KMS-11 (cell line): ENCODE measurements at regions not wholly inside any gene's neighbourhood (a gene's known extent, or its start where the extent isn't known, plus 50 kb on each side); places are given as distances from the start of the nearest gene placed in this dataset.

ENCODE experiments used
- H2AFZ ChIP-seq: fragments of 200-600 bp; sonication (generic); 2 replicates; pipeline ENCODE4 v1.6.1; 2016; ENCODE audit warnings: antibody characterized with exemption, mixed run types, low read depth
- H3K27ac ChIP-seq: fragments of 200-600 bp; sonication (generic); 2 replicates; pipeline ENCODE4 v1.6.1; 2016; ENCODE audit warnings: mild to moderate bottlenecking, mixed run types
- H3K27me3 ChIP-seq: fragments of 200-600 bp; sonication (generic); 2 replicates; pipeline ENCODE4 v1.6.1; 2017; ENCODE audit warnings: mild to moderate bottlenecking, low read depth, mixed run types, moderate library complexity; ENCODE audit not compliant: insufficient read depth
- H3K36me3 ChIP-seq: fragments of 200-600 bp; sonication (generic); 2 replicates; pipeline ENCODE4 v1.6.1; 2017; ENCODE audit warnings: mild to moderate bottlenecking, mixed run types; ENCODE audit not compliant: insufficient read depth
- H3K4me1 ChIP-seq: fragments of 200-600 bp; sonication (generic); 2 replicates; pipeline ENCODE4 v1.6.1; 2016; ENCODE audit warnings: mild to moderate bottlenecking, low read depth, mixed run types; ENCODE audit not compliant: poor library complexity, severe bottlenecking
- H3K4me2 ChIP-seq: fragments of 200-600 bp; sonication (generic); 2 replicates; pipeline ENCODE4 v1.7.0; 2016; ENCODE audit warnings: mild to moderate bottlenecking, mixed run types
- H3K4me3 ChIP-seq: fragments of 200-600 bp; sonication (generic); IDR thresholded peaks from 2 replicates; pipeline ENCODE4 v1.6.1; 2017; ENCODE audit warnings: low read depth, low read length, mixed read lengths; ENCODE audit not compliant: insufficient read depth
- H3K79me2 ChIP-seq: fragments of 200-600 bp; sonication (generic); 2 replicates; pipeline ENCODE4 v1.6.1; 2016; ENCODE audit warnings: low read depth, mixed run types; ENCODE audit not compliant: insufficient read depth
- H3K9ac ChIP-seq: fragments of 200-600 bp; sonication (generic); 2 replicates; pipeline ENCODE4 v1.6.1; 2016; ENCODE audit warnings: mild to moderate bottlenecking, mixed run types
- H4K20me1 ChIP-seq: fragments of 200-600 bp; sonication (generic); 2 replicates; pipeline ENCODE4 v1.6.1; 2016; ENCODE audit warnings: mild to moderate bottlenecking, mixed run types; ENCODE audit not compliant: insufficient read depth
- TF ChIP-seq, protein P1 (sequence below): fragments of 200-600 bp; sonication (generic); conservative IDR thresholded peaks from 2 replicates; pipeline ENCODE4 v1.6.1; 2017; ENCODE audit warnings: low read depth, mild to moderate bottlenecking, antibody characterized with exemption, low read length, moderate library complexity, mixed read lengths

DNA sequence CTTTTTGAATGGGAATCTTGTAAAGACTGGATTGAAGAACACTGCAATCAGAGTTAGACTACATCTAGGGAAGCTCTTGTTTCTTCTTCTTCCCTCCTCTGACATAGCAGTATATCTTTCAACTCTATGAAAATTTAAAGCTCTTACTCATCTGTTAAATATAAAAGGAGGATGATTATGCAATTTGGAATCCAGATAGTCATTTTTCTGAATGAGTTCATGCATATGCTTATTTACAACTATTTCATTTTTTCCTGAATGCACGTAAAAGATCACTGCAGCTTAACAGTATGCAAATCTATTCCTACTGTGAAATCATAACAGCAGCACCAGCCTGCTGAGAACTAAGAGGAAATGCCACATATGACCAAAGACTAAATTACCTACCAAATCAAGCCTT lies 133.5 kb upstream of the TMCC3 start:
- Histone ChIP-seq H2AFZ (no peak overlapping the region), H3K79me2 (no peaks in the 10 kb centered on the region), H3K36me3 (no peaks in the 10 kb centered on the region), H3K27me3 (no peaks in the 10 kb centered on the region), H3K4me3 (no peak overlapping the region), H3K9ac (no peak overlapping the region), H4K20me1 (no peaks in the 10 kb centered on the region), H3K4me2 (no peak overlapping the region), H3K27ac (no peak overlapping the region), H3K4me1 (no peaks in the 10 kb centered on the region)
- TF ChIP-seq, protein P1, sequence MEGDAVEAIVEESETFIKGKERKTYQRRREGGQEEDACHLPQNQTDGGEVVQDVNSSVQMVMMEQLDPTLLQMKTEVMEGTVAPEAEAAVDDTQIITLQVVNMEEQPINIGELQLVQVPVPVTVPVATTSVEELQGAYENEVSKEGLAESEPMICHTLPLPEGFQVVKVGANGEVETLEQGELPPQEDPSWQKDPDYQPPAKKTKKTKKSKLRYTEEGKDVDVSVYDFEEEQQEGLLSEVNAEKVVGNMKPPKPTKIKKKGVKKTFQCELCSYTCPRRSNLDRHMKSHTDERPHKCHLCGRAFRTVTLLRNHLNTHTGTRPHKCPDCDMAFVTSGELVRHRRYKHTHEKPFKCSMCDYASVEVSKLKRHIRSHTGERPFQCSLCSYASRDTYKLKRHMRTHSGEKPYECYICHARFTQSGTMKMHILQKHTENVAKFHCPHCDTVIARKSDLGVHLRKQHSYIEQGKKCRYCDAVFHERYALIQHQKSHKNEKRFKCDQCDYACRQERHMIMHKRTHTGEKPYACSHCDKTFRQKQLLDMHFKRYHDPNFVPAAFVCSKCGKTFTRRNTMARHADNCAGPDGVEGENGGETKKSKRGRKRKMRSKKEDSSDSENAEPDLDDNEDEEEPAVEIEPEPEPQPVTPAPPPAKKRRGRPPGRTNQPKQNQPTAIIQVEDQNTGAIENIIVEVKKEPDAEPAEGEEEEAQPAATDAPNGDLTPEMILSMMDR: no peak

DNA sequence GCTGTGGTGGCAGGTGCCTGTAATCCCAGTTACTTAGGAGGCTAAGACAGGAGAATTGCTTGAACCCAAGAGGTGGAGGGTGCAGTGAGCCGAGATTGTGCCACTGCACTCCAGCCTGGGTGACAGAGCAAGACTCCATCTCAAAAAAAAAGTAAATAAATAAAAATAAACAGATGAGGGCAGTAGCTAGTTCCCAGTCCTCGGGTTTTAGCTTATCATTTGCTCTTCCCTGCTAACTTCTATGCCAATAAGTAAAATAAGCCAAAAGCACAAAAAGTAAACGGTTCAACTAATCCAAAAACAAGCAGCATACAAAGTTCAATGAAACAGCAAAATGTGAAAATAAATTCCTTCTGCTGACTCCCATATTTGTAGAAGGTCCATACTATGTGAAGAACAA lies 133.0 kb upstream of the TMCC3 start:
- Histone ChIP-seq H4K20me1 (no peaks in the 10 kb centered on the region), H3K4me2 (no peak overlapping the region), H3K36me3 (no peaks in the 10 kb centered on the region), H3K4me3 (no peak overlapping the region), H3K79me2 (no peaks in the 10 kb centered on the region), H3K9ac (no peak overlapping the region), H3K27me3 (no peaks in the 10 kb centered on the region), H3K4me1 (no peaks in the 10 kb centered on the region), H3K27ac (no peak overlapping the region), H2AFZ (no peak overlapping the region)
- TF ChIP-seq, protein P1: no peak

- Histone ChIP-seq H3K27ac (no peak overlapping the region), H3K36me3 (no peaks in the 10 kb centered on the region), H2AFZ (no peak overlapping the region), H3K79me2 (no peaks in the 10 kb centered on the region), H3K4me2 (no peak overlapping the region), H3K4me1 (no peaks in the 10 kb centered on the region), H3K27me3 (no peaks in the 10 kb centered on the region), H3K9ac (no peak overlapping the region), H4K20me1 (no peaks in the 10 kb centered on the region), H3K4me3 (no peak overlapping the region)
- TF ChIP-seq, protein P1: no peak
Observed at GRCh38 chr12:94781835-94782234, 131.5 kb upstream of the TMCC3 start.

DNA sequence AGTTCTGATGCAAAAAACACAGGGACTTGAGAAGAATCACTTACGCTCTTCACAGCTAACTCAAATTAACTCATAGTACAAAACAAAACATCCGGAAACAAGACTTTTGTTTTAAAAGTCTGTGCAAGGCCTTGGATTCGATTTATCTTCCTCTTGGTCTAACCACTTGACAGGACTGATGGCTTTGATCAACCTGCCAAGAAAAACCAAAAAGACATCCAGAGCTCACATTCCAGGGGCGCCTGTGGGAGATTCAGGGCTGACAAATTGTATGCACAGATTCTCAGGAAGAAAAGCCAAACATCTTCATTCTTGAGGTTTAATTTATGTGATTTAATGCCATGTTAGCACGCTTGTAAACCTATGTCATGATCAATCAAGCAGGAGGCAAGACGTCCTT lies 129.1 kb upstream of the TMCC3 start:
- no peaks in the 10 kb centered on the region for H3K4me1 ChIP-seq
- H3K27me3 ChIP-seq: no peaks in the 10 kb centered on the region
- no peaks in the 10 kb centered on the region for H3K79me2 ChIP-seq
- H3K27ac ChIP-seq: no peak overlapping the region
- no peaks in the 10 kb centered on the region for H4K20me1 ChIP-seq
- no peak overlapping the region for H2AFZ ChIP-seq
- no peaks in the 10 kb centered on the region for H3K36me3 ChIP-seq
- TF ChIP-seq, protein P1: no peak
- H3K4me3 ChIP-seq: no peak overlapping the region
- H3K9ac ChIP-seq: no peak overlapping the region
- H3K4me2 ChIP-seq: no peak overlapping the region

DNA sequence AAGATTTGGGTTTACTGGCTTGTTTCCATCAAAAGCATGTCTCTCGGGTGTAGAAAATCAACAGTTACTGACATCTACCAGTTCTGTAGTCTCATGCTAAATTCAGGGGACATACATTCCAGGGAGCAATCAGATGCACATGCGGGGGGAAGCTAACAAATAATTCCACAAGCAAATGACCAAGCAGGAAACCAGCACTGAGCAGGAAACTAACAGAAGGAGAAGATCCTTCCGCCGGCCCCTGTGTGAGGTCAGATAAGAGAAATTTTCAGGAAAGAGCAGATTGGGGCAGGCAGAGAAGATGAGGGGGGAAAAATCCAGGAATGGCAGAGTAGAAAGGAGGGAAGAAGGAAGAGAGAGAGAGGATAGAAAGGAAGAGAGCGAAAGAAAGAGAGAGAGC lies 127.6 kb upstream of the TMCC3 start:
- Histone ChIP-seq H3K79me2 (no peaks in the 10 kb centered on the region), H3K27ac (no peak overlapping the region), H3K36me3 (no peaks in the 10 kb centered on the region), H2AFZ (no peak overlapping the region), H3K9ac (no peak overlapping the region), H3K4me2 (no peak overlapping the region), H4K20me1 (no peaks in the 10 kb centered on the region), H3K4me1 (no peaks in the 10 kb centered on the region), H3K27me3 (no peaks in the 10 kb centered on the region), H3K4me3 (no peak overlapping the region)
- TF ChIP-seq, protein P1: no peak
